Hepatocyte (in vitro differentiated cells): ENCODE measurements at regions not wholly inside any gene's neighbourhood (a gene's known extent, or its start where the extent isn't known, plus 50 kb on each side); places are given as distances from the start of the nearest gene placed in this dataset.

Source experiments
- DNase-seq: peaks from one replicate; pipeline ENCODE4 v3.0.0-alpha.2; 2016; ENCODE audit warnings: low spot score
- H2AFZ ChIP-seq: fragments of 200-600 bp; sonication (generic); 2 replicates; pipeline ENCODE4 v1.6.0; 2016; ENCODE audit warnings: antibody characterized with exemption, mild to moderate bottlenecking
- H3K27ac ChIP-seq: fragments of 200-600 bp; sonication (generic); 2 replicates; pipeline ENCODE4 v1.5.1; 2016; ENCODE audit warnings: mild to moderate bottlenecking
- H3K27me3 ChIP-seq: fragments of 200-600 bp; sonication (generic); 2 replicates; pipeline ENCODE4 v1.6.1; 2016
- H3K36me3 ChIP-seq: fragments of 200-600 bp; sonication (generic); replicated peaks from 2 replicates; pipeline ENCODE4 v1.5.1; 2016; ENCODE audit warnings: low read depth; ENCODE audit not compliant: insufficient read depth
- H3K4me1 ChIP-seq: fragments of 200-600 bp; sonication (generic); 2 replicates; pipeline ENCODE4 v1.5.1; 2016; ENCODE audit warnings: mild to moderate bottlenecking, moderate library complexity; ENCODE audit not compliant: insufficient read depth
- H3K4me2 ChIP-seq: fragments of 200-600 bp; sonication (generic); 2 replicates; pipeline ENCODE4 v1.6.0; 2016
- H3K4me3 ChIP-seq: fragments of 200-600 bp; sonication (generic); 2 replicates; pipeline ENCODE4 v1.5.1; 2016; ENCODE audit warnings: mild to moderate bottlenecking
- H3K79me2 ChIP-seq: fragments of 200-600 bp; sonication (generic); 2 replicates; pipeline ENCODE4 v1.6.0; 2017; ENCODE audit warnings: mild to moderate bottlenecking
- H3K9me2 ChIP-seq: fragments of 200-600 bp; sonication (generic); replicated peaks from 2 replicates; pipeline ENCODE4 v1.6.0; 2017; ENCODE audit warnings: mild to moderate bottlenecking; ENCODE audit not compliant: insufficient read depth
- H3K9me3 ChIP-seq: fragments of 200-600 bp; sonication (generic); 2 replicates; pipeline ENCODE4 v1.5.1; 2016; ENCODE audit warnings: low read depth, mild to moderate bottlenecking
- H4K20me1 ChIP-seq: fragments of 200-600 bp; sonication (generic); 2 replicates; pipeline ENCODE4 v1.6.0; 2016; ENCODE audit warnings: mild to moderate bottlenecking; ENCODE audit not compliant: insufficient read depth, poor library complexity, severe bottlenecking
- CTCF ChIP-seq: fragments of 200-600 bp; sonication (generic); IDR thresholded peaks from 2 replicates; pipeline ENCODE4 v1.5.1; 2016; ENCODE audit warnings: antibody characterized with exemption, mild to moderate bottlenecking; ENCODE audit not compliant: poor library complexity
- EZH2 ChIP-seq: fragments of 200-600 bp; sonication (generic); IDR thresholded peaks from 2 replicates; pipeline ENCODE4 v1.6.1; 2016; ENCODE audit warnings: antibody characterized with exemption, mild to moderate bottlenecking, borderline replicate concordance
- EZH2phosphoT487 ChIP-seq: fragments of 200-600 bp; sonication (generic); IDR thresholded peaks from one replicate; pipeline ENCODE4 v1.6.1; 2018; ENCODE audit warnings: antibody characterized with exemption, mild to moderate bottlenecking, low read depth, moderate library complexity; ENCODE audit not compliant: unreplicated experiment, severe bottlenecking
- WGBS: methylation state at CpG from one replicate; pipeline ENCODE4 v1.1.6; 2016; ENCODE audit warnings: low lambda C conversion rate; ENCODE audit errors: missing lambda C conversion rate; 5-methylcytosine and 5-hydroxymethylcytosine counted together

- no peak for DNase-seq
- 83% methylated on average over 2 of the region's 4 CpGs for WGBS
- H3K27me3 ChIP-seq, result no peaks in the 10 kb centered on the region
- H3K9me2 ChIP-seq, result no peaks in the 10 kb centered on the region
- no peak overlapping the region for H3K27ac ChIP-seq
- H3K36me3 ChIP-seq, result no peaks in the 10 kb centered on the region
- no peaks in the 10 kb centered on the region for H3K79me2 ChIP-seq
- H2AFZ ChIP-seq, result no peak overlapping the region
- H3K4me3 ChIP-seq, result no peak overlapping the region
- TF ChIP-seq CTCF (no peak), EZH2 (no peak), EZH2phosphoT487 (no peak)
- H3K9me3 ChIP-seq, result no peaks in the 10 kb centered on the region
- no peak overlapping the region for H3K4me2 ChIP-seq
- no peaks in the 10 kb centered on the region for H4K20me1 ChIP-seq
- no peaks in the 10 kb centered on the region for H3K4me1 ChIP-seq
These were observed 191.1 kb downstream of the TTLL2 start for GRCh38 chr6:167515873-167516507.

- Histone ChIP-seq H3K27me3 (no peaks in the 10 kb centered on the region), H3K27ac (no peak overlapping the region), H3K79me2 (no peaks in the 10 kb centered on the region), H2AFZ (no peak overlapping the region), H4K20me1 (no peaks in the 10 kb centered on the region), H3K36me3 (no peaks in the 10 kb centered on the region), H3K9me2 (no peaks in the 10 kb centered on the region), H3K4me3 (no peak overlapping the region), H3K4me2 (no peak overlapping the region), H3K9me3 (no peaks in the 10 kb centered on the region), H3K4me1 (no peaks in the 10 kb centered on the region)
- no peak for DNase-seq
- no peak for TF ChIP-seq CTCF
- no peak for TF ChIP-seq EZH2phosphoT487
- TF ChIP-seq EZH2, result no peak
- WGBS, result 83% methylated on average over 9 of the region's 9 CpGs
These were observed 192.5 kb downstream of the TTLL2 start for GRCh38 chr6:167517254-167517916.

- Histone ChIP-seq H3K27ac (no peak overlapping the region), H2AFZ (no peak overlapping the region), H3K4me3 (no peak overlapping the region), H3K9me3 (no peaks in the 10 kb centered on the region), H3K79me2 (no peaks in the 10 kb centered on the region), H3K36me3 (no peaks in the 10 kb centered on the region), H3K4me2 (no peak overlapping the region), H4K20me1 (no peaks in the 10 kb centered on the region), H3K9me2 (no peaks in the 10 kb centered on the region), H3K27me3 (no peaks in the 10 kb centered on the region), H3K4me1 (no peaks in the 10 kb centered on the region)
- WGBS, result 94% methylated on average over 13 of the region's 13 CpGs
- TF ChIP-seq EZH2 (no peak), CTCF (no peak), EZH2phosphoT487 (no peak)
- DNase-seq, result no peak
These were observed 198.5 kb downstream of the TTLL2 start for GRCh38 chr6:167523426-167523825.
